GM13977 (cell line): ENCODE measurements at regions not wholly inside any gene's neighbourhood (a gene's known extent, or its start where the extent isn't known, plus 50 kb on each side); places are given as distances from the start of the nearest gene placed in this dataset.

Experiments used
- DNase-seq: peaks from one replicate; pipeline ENCODE4 v3.0.0; 2012; ENCODE audit warnings: low spot score
- CTCF ChIP-seq: IDR thresholded peaks from 2 replicates; pipeline ENCODE4 v1.5.1; 2012; ENCODE audit warnings: mild to moderate bottlenecking, control low read depth; ENCODE audit not compliant: insufficient read depth; ENCODE audit errors: extremely low read depth, missing control alignments
- in situ Hi-C: fragments of 300-500 bp; cut with MboI; formaldehyde crosslinking; loops from one replicate; pipeline ENCODE4 v1.12.0; 2022; ENCODE audit warnings: low sequenced_read_pairs, low pct_unique_long_range_greater_than_20kb, mixed read lengths, inconsistent platforms; ENCODE audit not compliant: unreplicated experiment

- in situ Hi-C loops, result no loop called here
- DNase-seq, result no peak
- no peak for TF ChIP-seq CTCF
These were observed 754.5 kb downstream of the C6orf118 start for GRCh38 chr6:164554700-164555476.

GRCh38 chr6:164554226-164554625 lies 755.2 kb downstream of the C6orf118 start:
- no peak for DNase-seq
- TF ChIP-seq CTCF, result no peak
- in situ Hi-C loops, result no loop called here

- in situ Hi-C loops, result no loop called here
These were observed 757.7 kb downstream of the C6orf118 start for GRCh38 chr6:164551706-164552105.

GRCh38 chr6:164547076-164547475 lies 762.3 kb downstream of the C6orf118 start:
- TF ChIP-seq CTCF, result no peak
- in situ Hi-C loops, result no loop called here
- no peak for DNase-seq

More at GRCh38 chr6:164551706-164552105, 757.7 kb downstream of the C6orf118 start:
- no peak for TF ChIP-seq CTCF
- DNase-seq, result no peak

GRCh38 chr6:164546263-164546662 lies 763.1 kb downstream of the C6orf118 start:
- DNase-seq, result no peak
- no peak for TF ChIP-seq CTCF
- in situ Hi-C loops, result no loop called here

- no peak for DNase-seq
- in situ Hi-C loops, result no loop called here
- TF ChIP-seq CTCF, result no peak
These were observed 775.2 kb downstream of the C6orf118 start for GRCh38 chr6:164534070-164534766.
